ENCODE measurements at regions not wholly inside any gene's neighbourhood (a gene's known extent, or its start where the extent isn't known, plus 50 kb on each side); places are given as distances from the start of the nearest gene placed in this dataset.

GRCh38 chr1:93779540-93780165 is 98.0 kb upstream of the BCAR3 start:
- Histone ChIP-seq H3K4me2 (ENCODE audit: low read length) (no peak overlapping the region), H3K27me3 (ENCODE audit: control insufficient read depth, low read length) (no peaks in the 10 kb centered on the region)
- TF ChIP-seq EZH2phosphoT487 (IDR thresholded peaks at IDR 0.05; ENCODE audit: borderline replicate concordance, low read length), result no peak
- TF ChIP-seq CTCF (IDR thresholded peaks at IDR 0.05; ENCODE audit: low read depth, low read length, poor library complexity, severe bottlenecking), result no peak

GRCh38 chr1:93778457-93778856 is 96.8 kb upstream of the BCAR3 start:
- no peak for TF ChIP-seq EZH2phosphoT487 (IDR thresholded peaks at IDR 0.05; ENCODE audit: borderline replicate concordance, low read length)
- TF ChIP-seq CTCF (IDR thresholded peaks at IDR 0.05; ENCODE audit: low read depth, low read length, poor library complexity, severe bottlenecking), result no peak
- peaks cover 4% of the 10 kb centered on the region for H3F3A ChIP-seq (ENCODE audit: control insufficient read depth, insufficient read depth)
- no peaks in the 10 kb centered on the region for H3K9me3 ChIP-seq (ENCODE audit: control insufficient read depth, insufficient read depth, low read length)
- H3K4me3 ChIP-seq (ENCODE audit: low read length), result no peak overlapping the region
- no peak overlapping the region for H3K27ac ChIP-seq (ENCODE audit: low read depth, low read length)
- H3K36me3 ChIP-seq (ENCODE audit: control insufficient read depth, low read length), result no peaks in the 10 kb centered on the region
- no peak overlapping the region for H3K4me2 ChIP-seq (ENCODE audit: low read length)
- H3K9me2 ChIP-seq (replicated peaks; ENCODE audit: control insufficient read depth, low read length), result no peaks in the 10 kb centered on the region
- H3K27me3 ChIP-seq (ENCODE audit: control insufficient read depth, low read length), result no peaks in the 10 kb centered on the region
- no peaks in the 10 kb centered on the region for H4K20me1 ChIP-seq (ENCODE audit: control insufficient read depth, insufficient read depth, low read depth, low read length)
- no peaks in the 10 kb centered on the region for H3K79me2 ChIP-seq (ENCODE audit: control insufficient read depth, low read length)
- peaks cover 10% of the 10 kb centered on the region for H3K4me1 ChIP-seq (ENCODE audit: control insufficient read depth, low read length)

More at GRCh38 chr1:93779540-93780165, 98.0 kb upstream of the BCAR3 start:
- H3K79me2 ChIP-seq (ENCODE audit: control insufficient read depth, low read length), result no peaks in the 10 kb centered on the region
- no peaks in the 10 kb centered on the region for H4K20me1 ChIP-seq (ENCODE audit: control insufficient read depth, insufficient read depth, low read depth, low read length)
- no peaks in the 10 kb centered on the region for H3K9me3 ChIP-seq (ENCODE audit: control insufficient read depth, insufficient read depth, low read length)
- H3K4me1 ChIP-seq (ENCODE audit: control insufficient read depth, low read length), result peaks cover 10% of the 10 kb centered on the region
- peaks cover 4% of the 10 kb centered on the region for H3F3A ChIP-seq (ENCODE audit: control insufficient read depth, insufficient read depth)
- H3K9me2 ChIP-seq (replicated peaks; ENCODE audit: control insufficient read depth, low read length), result no peaks in the 10 kb centered on the region
- no peak overlapping the region for H3K27ac ChIP-seq (ENCODE audit: low read depth, low read length)
- H3K4me3 ChIP-seq (ENCODE audit: low read length), result no peak overlapping the region
- no peaks in the 10 kb centered on the region for H3K36me3 ChIP-seq (ENCODE audit: control insufficient read depth, low read length)

GRCh38 chr1:93777255-93777654 is 95.6 kb upstream of the BCAR3 start:
- Histone ChIP-seq H3K9me3 (ENCODE audit: control insufficient read depth, insufficient read depth, low read length) (no peaks in the 10 kb centered on the region), H3K4me1 (ENCODE audit: control insufficient read depth, low read length) (peaks cover 10% of the 10 kb centered on the region), H3K4me3 (ENCODE audit: low read length) (no peak overlapping the region), H3K27me3 (ENCODE audit: control insufficient read depth, low read length) (no peaks in the 10 kb centered on the region), H3K79me2 (ENCODE audit: control insufficient read depth, low read length) (no peaks in the 10 kb centered on the region), H3K27ac (ENCODE audit: low read depth, low read length) (no peak overlapping the region), H3K4me2 (ENCODE audit: low read length) (no peak overlapping the region), H4K20me1 (ENCODE audit: control insufficient read depth, insufficient read depth, low read depth, low read length) (no peaks in the 10 kb centered on the region), H3F3A (ENCODE audit: control insufficient read depth, insufficient read depth) (peaks cover 4% of the 10 kb centered on the region), H3K36me3 (ENCODE audit: control insufficient read depth, low read length) (no peaks in the 10 kb centered on the region), H3K9me2 (replicated peaks; ENCODE audit: control insufficient read depth, low read length) (no peaks in the 10 kb centered on the region)
- TF ChIP-seq EZH2phosphoT487 (IDR thresholded peaks at IDR 0.05; ENCODE audit: borderline replicate concordance, low read length) (no peak), CTCF (IDR thresholded peaks at IDR 0.05; ENCODE audit: low read depth, low read length, poor library complexity, severe bottlenecking) (no peak)
